Liver (tissue), 8 donors: ENCODE measurements at regions not wholly inside any gene's neighbourhood (a gene's known extent, or its start where the extent isn't known, plus 50 kb on each side); places are given as distances from the start of the nearest gene placed in this dataset.

Experiments
- DNase-seq: peaks from one replicate; pipeline ENCODE4 v3.0.0-alpha.2; 2017; ENCODE audit warnings: low spot score
- H3K27ac ChIP-seq, 2 donors: one replicate each; pipeline ENCODE4 v1.7.0; 2013; ENCODE audit warnings: inconsistent platforms in 2 of 2, low read length in 2 of 2, control low read depth in 1 of 2, low read depth in 1 of 2, mild to moderate bottlenecking in 1 of 2
- H3K27me3 ChIP-seq, 4 donors: one replicate each; pipeline versions ENCODE4 v1.6.1 to v1.7.0; 2013; ENCODE audit warnings: low read length in 3 of 4, inconsistent platforms in 1 of 4, mild to moderate bottlenecking in 1 of 4, moderate library complexity in 1 of 4; ENCODE audit not compliant: control insufficient read depth in 4 of 4, insufficient read depth in 4 of 4
- H3K36me3 ChIP-seq, 4 donors: one replicate each; pipeline versions ENCODE4 v1.6.1 to v1.7.0; 2013; ENCODE audit warnings: low read length in 3 of 4, mild to moderate bottlenecking in 3 of 4, low read depth in 1 of 4, moderate library complexity in 1 of 4; ENCODE audit not compliant: control insufficient read depth in 4 of 4, insufficient read depth in 3 of 4
- H3K4me1 ChIP-seq, 4 donors: one replicate each; pipeline versions ENCODE4 v1.6.1 to v1.7.0; 2013; ENCODE audit warnings: low read length in 3 of 4, mild to moderate bottlenecking in 3 of 4, moderate library complexity in 1 of 4; ENCODE audit not compliant: control insufficient read depth in 4 of 4, insufficient read depth in 4 of 4
- H3K4me3 ChIP-seq, 3 donors: one replicate each; pipeline versions ENCODE4 v1.6.1 to v1.7.0; 2013; ENCODE audit warnings: low read length in 3 of 3, control low read depth in 1 of 3, low read depth in 1 of 3, mild to moderate bottlenecking in 1 of 3
- H3K9ac ChIP-seq, 2 donors: one replicate each; pipeline ENCODE4 v1.7.0; 2013; ENCODE audit warnings: low read length in 2 of 2, mild to moderate bottlenecking in 2 of 2, moderate library complexity in 2 of 2, control low read depth in 1 of 2, low read depth in 1 of 2
- H3K9me3 ChIP-seq, 4 donors: one replicate each; pipeline versions ENCODE4 v1.6.1 to v1.7.0; 2013; ENCODE audit warnings: low read length in 3 of 4; ENCODE audit not compliant: control insufficient read depth in 4 of 4
- ATF3 ChIP-seq: IDR thresholded peaks from 2 replicates; pipeline ENCODE4 v1.6.1; 2016; ENCODE audit warnings: antibody characterized with exemption
- CTCF ChIP-seq: fragments of 150-350 bp; IDR thresholded peaks from 2 replicates; pipeline ENCODE4 v1.5.1; 2017; ENCODE audit warnings: improper control_type of control experiment, low read depth, low read length; ENCODE audit not compliant: missing input control
- EGR1 ChIP-seq, 2 donors: IDR thresholded peaks; 2 replicates each; pipeline ENCODE4 v1.6.1; 2016 to 2018; ENCODE audit warnings: antibody characterized with exemption in 2 of 2, low read depth in 2 of 2
- FOXA1 ChIP-seq: IDR thresholded peaks from 2 replicates; pipeline ENCODE4 v1.6.1; 2016; ENCODE audit warnings: antibody characterized with exemption
- HNF4A ChIP-seq, 2 donors: conservative IDR thresholded peaks; 2 replicates each; pipeline ENCODE4 v1.6.1; 2016; ENCODE audit warnings: antibody characterized with exemption in 2 of 2, mild to moderate bottlenecking in 2 of 2
- HNF4G ChIP-seq: IDR thresholded peaks from 2 replicates; pipeline ENCODE4 v1.6.1; 2016; ENCODE audit warnings: antibody characterized with exemption
- MAX ChIP-seq: IDR thresholded peaks from 2 replicates; pipeline ENCODE4 v1.6.1; 2016; ENCODE audit warnings: antibody characterized with exemption
- RAD21 ChIP-seq, 2 donors: IDR thresholded peaks; 2 replicates each; pipeline ENCODE4 v1.6.1; 2016; ENCODE audit warnings: antibody characterized with exemption in 2 of 2, mild to moderate bottlenecking in 2 of 2
- SP1 ChIP-seq: IDR thresholded peaks from 2 replicates; pipeline ENCODE4 v1.6.1; 2018; ENCODE audit warnings: antibody characterized with exemption, mild to moderate bottlenecking
- TAF1 ChIP-seq: conservative IDR thresholded peaks from 2 replicates; pipeline ENCODE4 v1.6.1; 2016; ENCODE audit warnings: antibody characterized with exemption, mild to moderate bottlenecking
- YY1 ChIP-seq: IDR thresholded peaks from 2 replicates; pipeline ENCODE4 v1.6.1; 2016; ENCODE audit warnings: antibody characterized with exemption, mild to moderate bottlenecking
- ZBTB33 ChIP-seq: IDR thresholded peaks from 2 replicates; pipeline ENCODE4 v1.6.1; 2016; ENCODE audit warnings: antibody characterized with exemption
- WGBS: extraction: QIAGEN DNeasy Blood & Tissue Kit; methylation state at CpG from one replicate; pipeline ENCODE4 v1.1.7; 2013; 5-methylcytosine and 5-hydroxymethylcytosine counted together
- donor health status: healthy.
- donor health status: healthy.
- donor health status: healthy.
- donor health status: healthy.
- donor health status: healthy.

- WGBS: 87% methylated on average over 2 of the region's 2 CpGs
- no peak for TF ChIP-seq FOXA1
Measured at GRCh38 chr13:107852072-107852471, 363.3 kb downstream of the LIG4 start.

GRCh38 chr13:107851670-107852069, 363.7 kb downstream of the LIG4 start:
- Histone ChIP-seq H3K27ac (no peak overlapping the region), H3K4me3 (no peak overlapping the region), H3K4me1 (no peaks in the 10 kb centered on the region), H3K9me3 (no peaks in the 10 kb centered on the region), H3K9ac (no peak overlapping the region), H3K27me3 (no peaks in the 10 kb centered on the region), H3K36me3 (no peaks in the 10 kb centered on the region)
- no peak for DNase-seq
- 72% methylated on average over 3 of the region's 3 CpGs for WGBS
- TF ChIP-seq ZBTB33: no peak
- TF ChIP-seq CTCF: no peak
- no peak for TF ChIP-seq RAD21 (IDR thresholded peaks at IDR 0.05)
- no peak for TF ChIP-seq HNF4G

More at GRCh38 chr13:107852072-107852471, 363.3 kb downstream of the LIG4 start:
- no peaks in the 10 kb centered on the region for H3K27me3 ChIP-seq
- H3K9ac ChIP-seq: no peak overlapping the region
- H3K9me3 ChIP-seq: no peaks in the 10 kb centered on the region
- H3K4me3 ChIP-seq: no peak overlapping the region
- no peaks in the 10 kb centered on the region for H3K36me3 ChIP-seq
- no peak overlapping the region for H3K27ac ChIP-seq
- no peaks in the 10 kb centered on the region for H3K4me1 ChIP-seq
- no peak for DNase-seq

GRCh38 chr13:107847406-107847805, 367.9 kb downstream of the LIG4 start:
- H3K36me3 ChIP-seq: no peaks in the 10 kb centered on the region
- no peak overlapping the region for H3K27ac ChIP-seq
- H3K27me3 ChIP-seq: no peaks in the 10 kb centered on the region
- H3K4me1 ChIP-seq: no peaks in the 10 kb centered on the region
- no peak overlapping the region for H3K9ac ChIP-seq
- TF ChIP-seq SP1 (no peak), MAX (no peak), FOXA1 (no peak), HNF4A (conservative IDR thresholded peaks at IDR 0.05) (no peak), EGR1 (IDR thresholded peaks at IDR 0.05; ENCODE audit: low read depth in 2 of 2) (no peak), TAF1 (no peak), CTCF (no peak), YY1 (no peak), ATF3 (no peak)
- H3K4me3 ChIP-seq: no peak overlapping the region
- DNase-seq: no peak
- no peaks in the 10 kb centered on the region for H3K9me3 ChIP-seq
- 36% methylated on average over 5 of the region's 5 CpGs for WGBS
